Lung (tissue), 11 donors: ENCODE measurements at regions not wholly inside any gene's neighbourhood (a gene's known extent, or its start where the extent isn't known, plus 50 kb on each side); places are given as distances from the start of the nearest gene placed in this dataset.
"Not testable (repeated sequence)": the region's sequence is repeated elsewhere in the genome, so short reads cannot be mapped to it uniquely, and the experiment has no call there.

Experiments used
- ATAC-seq: fragments of 200-7000 bp; cut with Tn5 transposase; one replicate; pipeline ENCODE4 v1.9.1; 2020; ENCODE audit warnings: moderate number of reproducible peaks; ENCODE audit not compliant: insufficient read depth, low FRiP score
- DNase-seq, 3 donors: peaks; one replicate each; pipeline ENCODE4 v3.0.0-alpha.2; 2013 to 2017
- H3K27ac ChIP-seq, 2 donors: one replicate each; pipeline ENCODE4 v1.5.1; 2013; ENCODE audit warnings: mild to moderate bottlenecking in 2 of 2, moderate library complexity in 2 of 2, control low read depth in 1 of 2, inconsistent platforms in 1 of 2, low read depth in 1 of 2, low read length in 1 of 2
- H3K27me3 ChIP-seq, 3 donors: one replicate each; pipeline ENCODE4 v1.5.1; 2013; ENCODE audit warnings: low read length in 2 of 3; ENCODE audit not compliant: control insufficient read depth in 3 of 3, insufficient read depth in 3 of 3
- H3K36me3 ChIP-seq, 4 donors: one replicate each; pipeline ENCODE4 v1.5.1; 2013; ENCODE audit warnings: low read length in 4 of 4, mild to moderate bottlenecking in 1 of 4, moderate library complexity in 1 of 4; ENCODE audit not compliant: control insufficient read depth in 4 of 4, insufficient read depth in 4 of 4
- H3K4me1 ChIP-seq, 5 donors: one replicate each; pipeline ENCODE4 v1.5.1; 2013; ENCODE audit warnings: low read length in 5 of 5, mild to moderate bottlenecking in 2 of 5, moderate library complexity in 1 of 5; ENCODE audit not compliant: control insufficient read depth in 5 of 5, insufficient read depth in 5 of 5
- H3K4me3 ChIP-seq: one replicate; pipeline ENCODE4 v1.5.1; 2013; ENCODE audit warnings: mild to moderate bottlenecking, control low read depth, moderate library complexity
- H3K9ac ChIP-seq, 2 donors: one replicate each; pipeline ENCODE4 v1.5.1; 2013; ENCODE audit warnings: low read length in 2 of 2, control low read depth in 1 of 2; ENCODE audit not compliant: insufficient read depth in 1 of 2
- H3K9me3 ChIP-seq, 4 donors: one replicate each; pipeline ENCODE4 v1.5.1; 2013; ENCODE audit warnings: low read length in 3 of 4, mild to moderate bottlenecking in 1 of 4, moderate library complexity in 1 of 4; ENCODE audit not compliant: control insufficient read depth in 4 of 4, insufficient read depth in 3 of 4
- CTCF ChIP-seq: IDR thresholded peaks from 2 replicates; pipeline ENCODE4 v1.5.1; 2012; ENCODE audit warnings: mild to moderate bottlenecking; ENCODE audit errors: control extremely low read depth, extremely low read depth
- WGBS, 2 donors: extraction: QIAGEN DNeasy Blood & Tissue Kit; methylation state at CpG; one replicate each; pipeline ENCODE4 v1.1.7; 2013; 5-methylcytosine and 5-hydroxymethylcytosine counted together
- donor health status: control.
- donor health status: control.
- donor health status: Bipolar disorder and iron deficiency.
- donor health status: healthy.
- donor health status: DM: yes; HTN: yes; CAD: no.

DNA sequence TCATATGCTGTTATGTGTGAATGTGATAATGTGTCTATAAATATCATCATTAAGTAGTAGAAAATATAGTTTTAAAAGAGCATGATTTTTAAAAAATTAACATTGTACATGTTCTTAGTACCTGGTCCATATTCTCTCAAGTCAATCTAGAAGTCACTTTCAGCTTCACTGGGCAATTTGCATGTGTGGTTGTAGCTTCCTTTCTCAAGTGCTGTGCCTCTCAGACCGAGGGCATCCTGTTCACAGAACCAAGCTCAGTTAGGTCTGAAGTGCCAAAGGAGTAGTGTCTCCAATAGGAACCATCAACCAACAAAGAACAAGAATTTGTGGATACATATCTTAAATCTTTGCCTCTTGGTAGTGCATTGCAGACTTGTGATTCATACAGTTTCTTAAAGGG is 541.8 kb upstream of the SLC10A2 start:
- Histone ChIP-seq H3K9ac (no peak overlapping the region), H3K4me1 (no peaks in the 10 kb centered on the region), H3K27ac (no peak overlapping the region), H3K4me3 (no peak overlapping the region), H3K27me3 (no peaks in the 10 kb centered on the region), H3K9me3 (peaks cover 0 to 3% (median under 1%) of the 10 kb centered on the region in 4 donors), H3K36me3 (no peaks in the 10 kb centered on the region)
- TF ChIP-seq CTCF: no peak
- no peak for ATAC-seq
- no peak for DNase-seq
- 75 to 84% methylated on average over 1 of the region's 1 CpG for WGBS, 2 donors

DNA sequence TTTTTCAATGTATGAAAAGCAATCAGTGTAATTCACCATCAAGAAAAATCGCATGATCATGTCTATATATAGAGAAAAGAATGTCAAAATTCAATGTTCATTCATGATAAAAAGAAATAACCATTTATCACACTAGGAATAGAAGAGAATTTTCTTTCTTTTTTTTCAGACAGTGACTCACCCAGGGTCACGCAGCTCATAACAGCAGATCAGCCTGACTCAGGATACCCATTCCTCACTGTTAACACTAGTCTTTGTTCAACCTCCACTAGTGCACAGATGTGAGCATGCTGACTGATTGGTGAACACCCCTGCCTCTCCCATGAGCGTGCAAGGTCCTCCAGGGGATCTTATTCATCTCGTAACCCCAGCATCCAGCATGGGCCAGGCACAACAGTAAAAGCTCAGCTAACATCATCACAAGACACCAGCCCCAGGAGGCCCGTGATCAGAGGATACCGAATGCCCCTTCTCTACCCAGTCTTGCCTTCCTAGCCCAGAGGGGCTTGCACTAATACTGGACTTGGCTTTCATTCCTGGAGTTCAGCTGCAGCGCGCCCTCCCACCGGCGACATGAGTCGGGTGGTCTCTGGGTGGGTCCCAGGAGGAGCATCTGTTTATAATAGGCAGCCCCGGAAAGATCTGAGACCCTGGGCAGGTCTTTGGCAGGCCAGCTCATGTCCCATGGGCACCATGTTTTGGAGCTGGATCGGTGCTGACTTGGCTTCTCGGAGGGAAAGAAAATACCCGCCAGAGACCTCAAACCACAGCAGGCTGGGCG is 539.5 kb upstream of the SLC10A2 start:
- Histone ChIP-seq H3K9me3 (peaks cover 0 to 3% (median under 1%) of the 10 kb centered on the region in 4 donors), H3K9ac (no peak overlapping the region), H3K4me3 (no peak overlapping the region), H3K27ac (no peak overlapping the region), H3K27me3 (no peaks in the 10 kb centered on the region), H3K4me1 (no peaks in the 10 kb centered on the region), H3K36me3 (no peaks in the 10 kb centered on the region)
- no peak for ATAC-seq
- DNase-seq: no peak
- no peak for TF ChIP-seq CTCF
- WGBS, 2 donors: 87 to 95% methylated on average over 16 of the region's 16 CpGs

DNA sequence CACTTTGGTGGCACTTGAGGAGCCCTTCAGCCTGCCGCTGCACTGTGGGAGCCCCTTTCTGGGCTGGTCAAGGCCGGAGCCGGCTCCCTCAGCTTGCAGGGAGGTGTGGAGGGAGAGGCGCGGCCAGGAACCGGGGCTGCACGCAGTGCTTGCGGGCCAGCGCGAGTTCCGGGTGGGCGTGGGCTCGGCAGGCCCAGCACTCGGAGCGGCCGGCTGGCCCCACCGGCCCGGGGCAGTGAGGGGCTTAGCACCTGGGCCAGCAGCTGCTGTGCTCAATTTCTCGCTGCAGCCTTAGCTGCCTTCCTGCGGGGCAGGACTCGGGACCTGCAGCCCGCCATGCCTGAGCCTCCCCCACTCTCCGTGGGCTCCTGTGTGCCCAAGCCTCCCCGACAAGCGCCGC is 533.7 kb upstream of the SLC10A2 start:
- not testable (repeated sequence) for H3K9me3 ChIP-seq, ATAC-seq, H3K4me1 ChIP-seq, H3K9ac ChIP-seq, H3K27me3 ChIP-seq, H3K27ac ChIP-seq, DNase-seq, H3K4me3 ChIP-seq, H3K36me3 ChIP-seq
- WGBS, 2 donors: 91 to 94% methylated on average over 24 to 26 of the region's 26 CpGs

DNA sequence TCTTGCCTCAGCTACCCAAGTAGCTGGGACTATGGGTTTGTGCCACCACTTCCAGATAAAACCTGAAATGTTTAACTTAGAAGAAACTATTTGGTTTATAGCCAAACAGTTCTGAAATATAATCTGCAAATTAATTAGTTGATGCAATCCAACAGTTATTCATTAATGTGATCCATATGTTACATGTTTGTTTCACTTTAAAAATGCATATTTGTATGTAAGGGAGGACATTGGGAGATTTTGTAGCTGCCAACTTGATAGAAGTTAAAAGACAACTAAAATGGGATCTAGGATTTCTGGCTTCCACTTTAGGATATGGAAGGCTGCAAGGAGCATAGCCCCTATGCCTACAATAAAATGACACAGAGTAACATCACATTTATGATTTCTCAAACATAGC is 532.5 kb upstream of the SLC10A2 start:
- no peak overlapping the region for H3K27ac ChIP-seq
- DNase-seq: peak; percentile 15 to 88 (median 88)
- no peaks in the 10 kb centered on the region for H3K36me3 ChIP-seq
- peaks cover 0 to 2% (median 0%) of the 10 kb centered on the region in 4 donors for H3K9me3 ChIP-seq
- peaks cover 0 to 10% (median 7%) of the 10 kb centered on the region in 5 donors for H3K4me1 ChIP-seq
- no peak for ATAC-seq
- no peak overlapping the region for H3K4me3 ChIP-seq
- no peak for TF ChIP-seq CTCF
- no peaks in the 10 kb centered on the region for H3K27me3 ChIP-seq
- no peak overlapping the region for H3K9ac ChIP-seq
